C4-2B (cell line): ENCODE measurements at regions not wholly inside any gene's neighbourhood (a gene's known extent, or its start where the extent isn't known, plus 50 kb on each side); places are given as distances from the start of the nearest gene placed in this dataset.

Experiments
- H3K27ac ChIP-seq: fragments of 450-650 bp; 2 replicates; pipeline ENCODE4 v1.5.1; 2017
- CTCF ChIP-seq: fragments of 450-650 bp; conservative IDR thresholded peaks from 2 replicates; pipeline ENCODE4 v1.5.1; 2017; ENCODE audit warnings: mild to moderate bottlenecking
- ZFX ChIP-seq: fragments of 450-650 bp; IDR thresholded peaks from 2 replicates; pipeline ENCODE4 v1.6.1; 2017

DNA sequence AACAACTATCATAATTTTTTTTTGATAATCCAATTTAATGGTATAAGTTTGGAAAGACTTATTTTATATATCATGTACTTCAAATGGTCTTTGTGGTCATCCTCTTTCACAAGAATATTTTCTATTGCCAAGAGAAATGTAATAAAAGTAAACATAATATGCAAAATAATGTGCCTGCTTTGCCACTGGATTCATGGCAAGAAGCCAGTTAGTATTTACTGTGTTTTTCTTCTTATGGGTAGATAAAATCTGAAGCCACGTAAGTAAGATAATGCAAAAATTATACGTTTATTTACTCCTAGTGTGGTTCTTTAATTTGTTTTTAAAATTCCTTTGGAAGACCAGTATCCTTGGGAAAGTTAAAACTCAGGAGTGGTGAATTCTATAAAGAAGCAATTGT lies 258.5 kb downstream of the ARL4A start:
- no peak for TF ChIP-seq CTCF
- TF ChIP-seq ZFX = no peak
- H3K27ac ChIP-seq = no peak overlapping the region

DNA sequence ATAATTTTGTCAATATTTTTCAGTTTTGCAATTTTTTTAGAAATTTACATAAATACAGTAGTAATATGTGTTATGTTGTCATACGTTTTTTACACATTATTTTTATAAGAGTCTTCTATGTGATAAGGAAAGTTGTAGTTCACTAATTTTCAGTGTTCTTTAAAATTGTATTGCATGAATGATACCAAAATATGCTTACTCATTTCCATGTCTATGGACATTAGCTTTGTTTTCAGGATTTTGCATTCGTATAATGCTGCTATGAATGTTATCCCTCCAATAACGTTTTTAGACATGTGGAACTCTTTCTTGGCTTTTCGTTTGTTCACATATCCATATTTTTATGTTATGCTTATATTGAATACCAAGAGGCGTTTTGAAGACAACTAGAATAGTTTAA lies 260.0 kb downstream of the ARL4A start:
- no peak overlapping the region for H3K27ac ChIP-seq
- TF ChIP-seq ZFX = no peak
- no peak for TF ChIP-seq CTCF

GRCh38 chr7:12949060-12949931 lies 261.9 kb downstream of the ARL4A start:
- no peak for TF ChIP-seq CTCF
- TF ChIP-seq ZFX = no peak
- no peak overlapping the region for H3K27ac ChIP-seq

DNA sequence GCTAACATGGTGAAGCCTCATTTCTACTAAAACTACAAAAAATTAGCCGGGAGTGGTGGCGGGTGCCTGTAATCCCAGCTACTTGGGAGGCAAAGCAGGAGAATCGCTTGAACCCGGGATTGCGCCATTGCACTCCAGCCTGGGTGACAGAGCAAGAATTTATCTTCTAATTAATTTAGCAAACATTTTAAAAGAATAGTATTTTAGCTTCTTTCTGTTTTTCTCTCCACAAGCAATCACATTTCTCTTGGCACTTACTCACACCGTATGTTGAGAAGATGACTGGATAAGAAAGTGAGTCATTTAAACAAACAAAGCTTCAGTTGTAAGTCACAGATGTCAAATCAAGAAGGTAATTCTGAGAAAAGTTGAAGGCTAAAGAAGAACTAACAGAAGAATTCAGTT lies 264.0 kb downstream of the ARL4A start:
- no peak overlapping the region for H3K27ac ChIP-seq
- TF ChIP-seq ZFX = no peak
- no peak for TF ChIP-seq CTCF

GRCh38 chr7:12954380-12955033 lies 267.1 kb downstream of the ARL4A start:
- TF ChIP-seq ZFX (no peak), CTCF (no peak)
- H3K27ac ChIP-seq = no peak overlapping the region

DNA sequence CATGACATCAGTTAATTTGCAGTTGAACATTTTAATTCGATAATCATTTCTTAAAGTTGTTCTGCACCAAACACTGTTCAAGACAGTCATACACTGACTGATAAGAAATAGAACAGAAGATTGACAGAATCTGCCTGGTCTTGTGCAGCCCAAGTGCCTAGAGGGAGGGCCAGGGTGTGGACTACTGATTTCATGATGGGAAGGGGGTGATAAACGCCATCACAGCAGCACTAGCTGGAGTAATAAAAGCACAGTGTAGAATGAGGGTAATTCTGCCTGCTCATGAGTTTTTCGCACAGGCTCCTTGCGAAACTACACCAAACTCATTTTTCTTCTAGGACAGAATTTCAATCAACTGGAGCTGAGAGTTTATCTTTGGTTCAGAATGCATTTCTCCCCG lies 270.1 kb downstream of the ARL4A start:
- H3K27ac ChIP-seq = no peak overlapping the region
- no peak for TF ChIP-seq CTCF
- no peak for TF ChIP-seq ZFX

- H3K27ac ChIP-seq = no peak overlapping the region
- no peak for TF ChIP-seq ZFX
- TF ChIP-seq CTCF = no peak
Measured at GRCh38 chr7:12961910-12962480, 274.6 kb downstream of the ARL4A start.
